MM.1S (cell line): ENCODE measurements at regions not wholly inside any gene's neighbourhood (a gene's known extent, or its start where the extent isn't known, plus 50 kb on each side); places are given as distances from the start of the nearest gene placed in this dataset.
"Not testable (repeated sequence)": the region's sequence is repeated elsewhere in the genome, so short reads cannot be mapped to it uniquely, and the experiment has no call there.

Experiments used
- CTCF ChIP-seq: fragments of 300-600 bp; sonication (generic); IDR thresholded peaks from 2 replicates; pipeline ENCODE4 v1.5.1; 2016; ENCODE audit warnings: antibody characterized with exemption, low read length, mixed read lengths
- EZH2 ChIP-seq: fragments of 300-600 bp; sonication (generic); optimal IDR thresholded peaks from 2 replicates; pipeline ENCODE3; 2017; ENCODE audit warnings: low read depth, mild to moderate bottlenecking, antibody characterized with exemption, low read length, mixed read lengths

DNA sequence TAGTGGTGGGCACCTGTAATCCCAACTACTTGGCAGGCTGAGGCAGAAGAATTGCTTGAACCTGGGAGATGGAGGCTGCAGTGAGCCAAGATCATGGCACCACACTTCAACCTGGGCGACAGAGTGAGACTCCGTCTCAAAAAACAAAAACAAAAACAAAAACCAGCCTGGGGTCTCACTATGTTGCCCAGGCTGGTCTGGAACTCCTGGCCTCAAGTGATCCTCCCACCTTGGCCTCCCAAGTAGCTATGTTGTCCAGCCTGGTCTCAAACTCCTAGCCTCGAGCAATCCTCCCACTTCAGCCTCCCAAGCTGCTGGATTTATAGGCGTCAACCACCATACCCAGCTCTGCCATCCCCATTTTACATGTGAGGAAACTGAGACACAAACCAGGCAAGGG lies 64.9 kb downstream of the PTPRS start:
- not testable (repeated sequence) for TF ChIP-seq CTCF, EZH2
